ENCODE measurements at regions not wholly inside any gene's neighbourhood (a gene's known extent, or its start where the extent isn't known, plus 50 kb on each side); places are given as distances from the start of the nearest gene placed in this dataset.
A peak's percentile ranks its signal among the peaks of the same experiment; 100 is the strongest.

GRCh38 chr1:222049176-222049575 is 307.3 kb upstream of the DUSP10 start:
- no peak for ATAC-seq
- WGBS, result 83% methylated on average over 4 of the region's 4 CpGs
- DNase-seq, result no peak
- Histone ChIP-seq H3K27me3 (ENCODE audit: control insufficient read depth, insufficient read depth) (no peaks in the 10 kb centered on the region), H3K9me3 (ENCODE audit: control insufficient read depth, low read length) (no peaks in the 10 kb centered on the region), H3K4me1 (ENCODE audit: control insufficient read depth, insufficient read depth, low read length) (no peaks in the 10 kb centered on the region), H3K4me3 (ENCODE audit: low read length) (no peak overlapping the region), H3K27ac (ENCODE audit: low read length) (no peak overlapping the region)
- intact Hi-C loops (cut with DNase I), result no loop called here

- H3K4me1 ChIP-seq (ENCODE audit: control insufficient read depth, insufficient read depth, low read length), result peaks cover 4% of the 10 kb centered on the region
- no peaks in the 10 kb centered on the region for H3K27me3 ChIP-seq (ENCODE audit: control insufficient read depth, insufficient read depth)
- H3K4me3 ChIP-seq (ENCODE audit: low read length), result no peak overlapping the region
- ATAC-seq, result no peak
- DNase-seq, result no peak
- H3K9me3 ChIP-seq (ENCODE audit: control insufficient read depth, low read length), result no peaks in the 10 kb centered on the region
- no peak overlapping the region for H3K27ac ChIP-seq (ENCODE audit: low read length)
- 64% methylated on average over 4 of the region's 4 CpGs for WGBS
- intact Hi-C loops (cut with DNase I), result no loop called here
Measured at GRCh38 chr1:222048094-222048595, 306.3 kb upstream of the DUSP10 start.

GRCh38 chr1:222047366-222047765 is 305.5 kb upstream of the DUSP10 start:
- H3K4me1 ChIP-seq (ENCODE audit: control insufficient read depth, insufficient read depth, low read length), result peaks cover 4% of the 10 kb centered on the region
- intact Hi-C loops (cut with DNase I), result no loop called here
- H3K9me3 ChIP-seq (ENCODE audit: control insufficient read depth, low read length), result no peaks in the 10 kb centered on the region
- ATAC-seq (no peak), DNase-seq (no peak)
- H3K27ac ChIP-seq (ENCODE audit: low read length), result no peak overlapping the region
- H3K4me3 ChIP-seq (ENCODE audit: low read length), result no peak overlapping the region
- 53% methylated on average over 3 of the region's 3 CpGs for WGBS
- no peaks in the 10 kb centered on the region for H3K27me3 ChIP-seq (ENCODE audit: control insufficient read depth, insufficient read depth)

- intact Hi-C loops (cut with DNase I), result no loop called here
- H3K4me3 ChIP-seq (ENCODE audit: low read length), result no peak overlapping the region
- peaks cover 4% of the 10 kb centered on the region for H3K4me1 ChIP-seq (ENCODE audit: control insufficient read depth, insufficient read depth, low read length)
- no peak overlapping the region for H3K27ac ChIP-seq (ENCODE audit: low read length)
- 62% methylated on average over 3 of the region's 3 CpGs for WGBS
- no peaks in the 10 kb centered on the region for H3K27me3 ChIP-seq (ENCODE audit: control insufficient read depth, insufficient read depth)
- DNase-seq (no peak), ATAC-seq (no peak)
- H3K9me3 ChIP-seq (ENCODE audit: control insufficient read depth, low read length), result no peaks in the 10 kb centered on the region
Measured at GRCh38 chr1:222046684-222047263, 304.9 kb upstream of the DUSP10 start.

- peaks cover 4% of the 10 kb centered on the region for H3K4me1 ChIP-seq (ENCODE audit: control insufficient read depth, insufficient read depth, low read length)
- no peaks in the 10 kb centered on the region for H3K27me3 ChIP-seq (ENCODE audit: control insufficient read depth, insufficient read depth)
- DNase-seq (no peak), ATAC-seq (no peak)
- no peak overlapping the region for H3K27ac ChIP-seq (ENCODE audit: low read length)
- no peaks in the 10 kb centered on the region for H3K9me3 ChIP-seq (ENCODE audit: control insufficient read depth, low read length)
- intact Hi-C loops (cut with DNase I), result no loop called here
- H3K4me3 ChIP-seq (ENCODE audit: low read length), result no peak overlapping the region
- WGBS, result 90% methylated on average over 3 of the region's 3 CpGs
Measured at GRCh38 chr1:222045786-222046185, 303.9 kb upstream of the DUSP10 start.

- DNase-seq (no peak), ATAC-seq (no peak)
- no peaks in the 10 kb centered on the region for H3K27me3 ChIP-seq (ENCODE audit: control insufficient read depth, insufficient read depth)
- H3K27ac ChIP-seq (ENCODE audit: low read length), result no peak overlapping the region
- intact Hi-C loops (cut with DNase I), result no loop called here
- H3K9me3 ChIP-seq (ENCODE audit: control insufficient read depth, low read length), result no peaks in the 10 kb centered on the region
- no peak overlapping the region for H3K4me3 ChIP-seq (ENCODE audit: low read length)
- H3K4me1 ChIP-seq (ENCODE audit: control insufficient read depth, insufficient read depth, low read length), result peaks cover 7% of the 10 kb centered on the region
- WGBS, result 83% methylated on average over 3 of the region's 3 CpGs
Measured at GRCh38 chr1:222045236-222045635, 303.3 kb upstream of the DUSP10 start.

- ATAC-seq (peak; percentile 59 to 83), DNase-seq (peak in 1 of 3 donors; percentile 44)
- H3K4me1 ChIP-seq (ENCODE audit: control insufficient read depth, insufficient read depth, low read length), result peaks cover 14% of the 10 kb centered on the region
- H3K9me3 ChIP-seq (ENCODE audit: control insufficient read depth, low read length), result no peaks in the 10 kb centered on the region
- H3K4me3 ChIP-seq (ENCODE audit: low read length), result no peak overlapping the region
- WGBS, result 41% methylated on average over 9 of the region's 9 CpGs
- peak overlapping the region; percentile 5 for H3K27ac ChIP-seq (ENCODE audit: low read length)
- intact Hi-C loops (cut with DNase I), result no loop called here
- H3K27me3 ChIP-seq (ENCODE audit: control insufficient read depth, insufficient read depth), result no peaks in the 10 kb centered on the region
Measured at GRCh38 chr1:222043444-222044292, 301.8 kb upstream of the DUSP10 start.

GRCh38 chr1:222042120-222042519 is 300.2 kb upstream of the DUSP10 start:
- no peak overlapping the region for H3K27ac ChIP-seq (ENCODE audit: low read length)
- intact Hi-C loops (cut with DNase I), result no loop called here
- WGBS, result 90% methylated on average over 6 of the region's 6 CpGs

GRCh38 chr1:222040955-222041354 is 299.1 kb upstream of the DUSP10 start:
- no peak for ATAC-seq
- H3K27ac ChIP-seq (ENCODE audit: low read length), result no peak overlapping the region
- H3K4me1 ChIP-seq (ENCODE audit: control insufficient read depth, insufficient read depth, low read length), result peaks cover 17% of the 10 kb centered on the region

More at GRCh38 chr1:222042120-222042519, 300.2 kb upstream of the DUSP10 start:
- Histone ChIP-seq H3K4me1 (ENCODE audit: control insufficient read depth, insufficient read depth, low read length) (peaks cover 14% of the 10 kb centered on the region), H3K4me3 (ENCODE audit: low read length) (no peak overlapping the region), H3K27me3 (ENCODE audit: control insufficient read depth, insufficient read depth) (no peaks in the 10 kb centered on the region), H3K9me3 (ENCODE audit: control insufficient read depth, low read length) (no peaks in the 10 kb centered on the region)
- ATAC-seq (no peak), DNase-seq (no peak)

GRCh38 chr1:222040121-222040805 is 298.4 kb upstream of the DUSP10 start:
- peaks cover 17% of the 10 kb centered on the region for H3K4me1 ChIP-seq (ENCODE audit: control insufficient read depth, insufficient read depth, low read length)

More at GRCh38 chr1:222040955-222041354, 299.1 kb upstream of the DUSP10 start:
- no peak for DNase-seq
- intact Hi-C loops (cut with DNase I), result no loop called here
- no peaks in the 10 kb centered on the region for H3K9me3 ChIP-seq (ENCODE audit: control insufficient read depth, low read length)
- H3K4me3 ChIP-seq (ENCODE audit: low read length), result no peak overlapping the region
- WGBS, result 94% methylated on average over 4 of the region's 4 CpGs
- H3K27me3 ChIP-seq (ENCODE audit: control insufficient read depth, insufficient read depth), result no peaks in the 10 kb centered on the region

GRCh38 chr1:222038971-222039370 is 297.1 kb upstream of the DUSP10 start:
- 63% methylated on average over 3 of the region's 3 CpGs for WGBS
- ATAC-seq, result no peak
- intact Hi-C loops (cut with DNase I), result no loop called here
- H3K9me3 ChIP-seq (ENCODE audit: control insufficient read depth, low read length), result no peaks in the 10 kb centered on the region
- H3K4me3 ChIP-seq (ENCODE audit: low read length), result no peak overlapping the region
- H3K27me3 ChIP-seq (ENCODE audit: control insufficient read depth, insufficient read depth), result no peaks in the 10 kb centered on the region
- no peak overlapping the region for H3K27ac ChIP-seq (ENCODE audit: low read length)
- peaks cover 17% of the 10 kb centered on the region for H3K4me1 ChIP-seq (ENCODE audit: control insufficient read depth, insufficient read depth, low read length)
- DNase-seq, result no peak

More at GRCh38 chr1:222040121-222040805, 298.4 kb upstream of the DUSP10 start:
- intact Hi-C loops (cut with DNase I), result no loop called here
- Histone ChIP-seq H3K27ac (ENCODE audit: low read length) (peak overlapping the region; percentile 89), H3K9me3 (ENCODE audit: control insufficient read depth, low read length) (no peaks in the 10 kb centered on the region), H3K27me3 (ENCODE audit: control insufficient read depth, insufficient read depth) (no peaks in the 10 kb centered on the region), H3K4me3 (ENCODE audit: low read length) (no peak overlapping the region)
- ATAC-seq (no peak), DNase-seq (no peak)
- WGBS, result 73% methylated on average over 11 of the region's 11 CpGs
